Stimulated activated CD8-positive, alpha-beta memory T cell treated with anti-CD3 and anti-CD28 coated beads, Interleukin-2, amount 100 ng/mL, for 1 hour (primary cell): ENCODE measurements at regions not wholly inside any gene's neighbourhood (a gene's known extent, or its start where the extent isn't known, plus 50 kb on each side); places are given as distances from the start of the nearest gene placed in this dataset.

Experiments
- DNase-seq, 2 donors: peaks; one replicate each; pipeline ENCODE4 v3.0.0-alpha.2; 2020; ENCODE audit warnings: low read depth in 2 of 2

DNA sequence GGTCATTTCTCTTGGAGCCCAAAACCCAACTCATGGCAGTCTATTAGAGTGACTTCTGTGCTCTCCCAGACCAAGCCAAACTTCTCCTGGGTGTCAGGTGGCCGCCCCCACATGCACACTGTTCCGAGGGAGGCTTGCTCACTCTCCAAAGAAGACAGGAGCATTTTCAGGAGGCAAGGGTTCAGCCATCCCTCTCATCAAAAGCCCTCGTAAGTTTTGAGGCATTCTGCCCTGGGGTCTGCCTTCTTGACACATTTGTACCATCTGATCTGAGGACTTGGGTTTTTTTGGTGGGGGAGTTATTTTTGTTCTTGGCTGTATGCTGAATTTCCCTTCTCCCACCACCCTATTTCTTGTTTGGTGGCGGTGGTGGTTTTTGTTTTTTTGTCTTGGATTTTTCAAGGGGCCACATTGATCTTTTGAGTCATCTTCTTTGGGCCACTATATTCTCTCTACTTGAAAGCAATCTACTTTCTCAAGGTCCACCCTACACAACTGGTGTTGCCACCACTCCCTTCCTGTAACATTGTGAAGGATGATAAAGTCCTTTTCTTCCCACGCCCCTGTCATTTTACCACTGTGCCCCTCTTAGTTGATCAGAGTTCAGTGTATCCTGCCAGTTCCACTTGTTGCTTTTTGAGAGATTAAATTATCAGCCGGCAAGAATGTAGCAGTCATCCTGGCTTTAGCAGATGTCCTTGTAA lies 255.8 kb downstream of the CYP26B1 start:
- no peak for DNase-seq

DNA sequence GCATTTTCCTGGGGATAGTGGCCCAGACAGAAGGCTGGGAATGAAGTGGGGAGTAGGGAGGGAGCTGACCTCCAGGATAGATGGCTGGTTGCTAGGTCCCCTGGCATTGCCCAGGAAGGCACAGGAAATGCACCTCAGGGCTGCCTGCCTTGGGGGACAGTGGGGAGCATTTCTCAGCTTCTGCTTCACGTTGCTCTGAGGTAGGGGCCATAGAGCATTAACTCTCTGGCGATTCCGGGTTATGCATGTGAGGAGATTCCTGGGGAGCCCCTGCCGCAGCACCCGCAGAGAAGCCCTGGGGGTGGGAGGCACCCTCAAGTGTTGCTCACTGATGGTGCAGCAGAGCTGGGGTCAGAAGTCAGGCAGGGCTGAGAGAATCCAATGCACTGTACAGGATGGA lies 256.5 kb downstream of the CYP26B1 start:
- DNase-seq = no peak

DNA sequence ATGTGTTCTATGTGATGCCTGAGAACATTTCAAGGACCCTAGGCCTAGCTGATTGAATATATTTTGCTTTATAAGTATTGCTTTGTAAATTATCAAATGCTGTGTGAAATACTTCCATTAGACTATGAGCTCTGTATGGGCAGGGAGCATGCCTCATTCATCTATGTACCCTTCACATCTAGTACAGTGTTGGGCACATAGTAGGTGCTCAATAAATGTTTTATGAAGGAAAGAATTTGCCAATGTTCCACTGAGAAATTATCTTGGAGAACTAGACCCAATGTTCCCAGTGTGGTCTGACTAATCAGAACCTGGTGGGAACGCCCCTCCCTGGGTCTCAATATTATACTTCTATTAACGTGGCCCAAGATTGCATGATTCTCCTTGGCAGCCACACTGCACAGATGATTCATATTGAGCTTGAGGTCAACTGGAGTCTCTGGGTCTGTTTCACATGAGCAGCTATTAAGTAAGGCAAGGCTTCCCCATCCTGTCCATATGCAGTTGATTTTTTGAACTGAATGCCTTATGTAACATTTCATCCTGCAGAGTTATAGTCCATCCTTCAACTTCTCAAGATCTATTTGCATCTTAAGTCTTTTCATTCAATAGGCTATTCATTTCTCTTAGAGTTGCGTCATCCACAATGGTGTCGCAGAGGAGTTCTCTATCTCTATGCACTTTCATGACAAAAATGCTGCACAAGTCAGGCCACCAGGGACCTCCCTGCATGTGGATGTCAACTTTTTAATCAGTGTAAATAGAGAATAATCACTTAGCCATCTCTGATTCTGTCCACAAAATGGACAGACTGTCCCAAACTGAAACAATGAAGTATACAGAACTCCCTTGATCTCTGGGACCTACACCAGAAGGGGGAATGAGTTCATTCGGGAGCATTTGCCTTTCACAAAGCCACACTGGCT lies 257.6 kb downstream of the CYP26B1 start:
- no peak for DNase-seq

- DNase-seq = no peak
Observed at GRCh38 chr2:71888751-71889445, 258.8 kb downstream of the CYP26B1 start.

DNA sequence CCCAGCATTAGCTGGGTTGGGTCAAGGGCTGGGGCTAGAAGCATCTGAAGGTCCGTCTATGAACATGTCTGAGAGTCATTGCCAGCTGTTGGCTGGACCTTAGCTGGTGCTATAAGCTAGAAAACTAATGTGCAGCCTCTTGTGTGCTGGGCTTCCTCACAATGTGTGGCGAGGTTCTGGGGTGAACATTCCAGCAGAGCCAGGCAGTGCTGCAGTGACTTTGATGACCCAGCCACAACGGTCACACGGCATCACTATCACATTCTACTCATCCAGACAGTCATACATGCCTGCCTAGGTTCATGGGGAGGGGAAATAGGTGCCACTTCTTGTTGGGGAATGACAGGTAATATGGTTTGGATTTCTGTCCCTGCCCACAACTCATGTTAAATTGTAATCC lies 260.5 kb downstream of the CYP26B1 start:
- DNase-seq = no peak

DNA sequence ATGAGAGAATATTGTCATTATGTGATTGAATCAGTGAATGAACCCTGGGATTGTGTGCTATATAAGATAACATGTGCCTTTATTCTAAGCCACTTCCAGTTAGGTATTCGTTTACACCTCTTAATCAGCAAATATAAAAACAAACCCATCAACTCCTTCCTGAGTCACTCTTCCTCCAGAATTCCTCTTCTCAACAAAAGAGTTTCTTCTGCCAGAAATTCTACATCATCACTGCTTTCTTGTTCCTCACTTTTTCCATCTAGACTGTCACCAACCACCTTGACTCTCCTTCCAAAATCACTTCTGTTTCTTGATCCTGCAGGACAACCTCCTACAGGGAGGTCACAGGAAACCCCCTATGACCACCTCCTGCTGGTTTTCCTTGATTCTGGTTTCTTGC lies 261.4 kb downstream of the CYP26B1 start:
- no peak for DNase-seq

DNA sequence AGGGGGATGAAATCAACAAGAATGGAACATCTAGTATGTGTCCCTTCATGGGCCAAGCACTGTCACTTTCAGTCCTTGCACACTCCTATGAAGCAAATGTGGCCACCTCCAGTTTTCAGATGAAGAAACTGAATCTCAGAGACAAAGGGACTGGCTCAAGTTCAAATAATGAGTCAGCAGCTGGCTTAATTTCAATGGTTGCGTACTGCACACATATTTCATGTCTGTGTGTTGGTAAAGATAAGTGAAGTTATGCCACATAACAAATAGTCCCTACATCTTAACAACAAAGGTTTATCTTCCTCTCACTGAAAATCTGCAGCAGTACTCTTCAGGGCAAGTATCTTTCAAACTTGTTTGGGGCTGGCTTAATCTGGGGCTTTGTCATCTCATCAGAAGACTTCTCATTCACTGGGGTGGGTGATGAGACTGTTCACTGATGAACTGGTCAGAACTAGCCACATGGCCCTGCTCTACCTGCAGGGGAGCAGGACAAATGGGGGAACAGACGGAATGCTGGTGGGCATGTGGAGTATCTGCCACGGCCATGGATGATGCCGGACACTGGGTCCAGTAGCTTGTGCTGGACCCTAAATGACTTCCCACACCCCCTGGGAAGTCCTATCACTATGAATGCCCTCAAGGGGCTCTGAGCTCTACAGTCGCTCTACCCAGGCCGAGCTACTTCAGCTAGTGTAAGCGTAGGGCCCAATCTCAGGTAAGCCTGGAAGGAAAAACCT lies 263.2 kb downstream of the CYP26B1 start:
- DNase-seq = no peak

DNA sequence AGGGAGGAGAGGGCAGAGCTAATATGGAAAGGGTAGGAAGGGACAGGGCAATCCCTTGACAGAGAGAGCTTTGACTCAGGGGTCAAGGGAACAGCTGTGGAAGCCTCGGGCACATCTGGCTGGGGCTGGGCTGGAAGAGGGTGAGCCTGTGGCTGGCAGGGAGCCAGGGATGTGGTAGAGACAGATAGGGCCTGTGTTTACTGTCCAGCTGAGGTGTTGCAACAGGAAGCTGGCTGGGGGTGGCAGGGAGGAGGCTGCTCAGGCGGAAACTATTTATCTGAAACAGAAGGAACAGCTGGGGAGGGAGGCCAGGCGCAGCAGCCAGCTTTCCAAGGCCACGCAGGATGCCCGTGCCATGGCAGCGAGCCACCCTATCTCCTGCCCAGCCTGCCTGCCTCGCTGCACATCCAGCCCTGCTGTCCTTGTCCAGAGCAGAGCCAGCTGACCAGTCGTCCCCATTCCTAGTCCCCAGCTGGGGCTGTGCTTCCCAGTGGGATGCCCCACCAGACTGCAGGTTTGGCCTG lies 264.7 kb downstream of the CYP26B1 start:
- DNase-seq = no peak

GRCh38 chr2:71882236-71882946 lies 265.3 kb downstream of the CYP26B1 start:
- no peak for DNase-seq

DNA sequence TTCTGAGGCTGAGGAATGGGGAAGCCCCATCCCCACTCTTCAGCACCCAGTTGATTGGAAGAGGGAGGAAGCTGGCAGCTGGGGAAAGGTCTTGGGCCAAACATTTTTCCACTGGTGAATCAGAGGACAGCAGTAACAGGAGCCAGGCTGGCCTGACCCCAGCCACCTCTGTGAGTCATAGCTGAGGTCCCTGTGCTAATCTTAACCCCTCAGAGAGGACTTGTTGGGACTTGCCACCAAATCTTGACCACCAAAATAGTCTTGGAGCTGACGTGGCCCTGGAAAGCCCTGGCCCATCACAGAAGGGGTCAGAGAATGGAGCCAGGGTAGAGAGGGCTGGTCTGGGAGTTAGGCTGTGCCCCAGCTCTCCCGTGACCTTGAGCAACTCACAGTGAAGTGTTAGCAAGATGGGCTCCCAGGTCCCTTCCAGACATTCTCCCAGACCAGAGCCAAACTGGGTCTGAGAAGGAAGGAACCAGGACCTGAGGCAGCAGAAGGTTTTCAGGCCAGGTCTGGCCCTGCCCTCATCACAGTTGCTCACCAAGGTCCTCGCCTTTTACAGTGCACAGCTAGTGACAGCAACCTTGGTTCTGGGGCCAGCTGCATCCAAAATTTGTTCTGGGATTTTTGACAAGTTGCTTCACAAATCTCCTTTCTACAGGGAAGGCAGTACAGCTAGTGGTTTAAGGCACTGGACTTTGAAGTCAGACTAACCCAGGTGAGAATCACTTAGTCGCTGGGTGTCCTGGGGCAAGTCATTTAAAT lies 266.6 kb downstream of the CYP26B1 start:
- DNase-seq = no peak

DNA sequence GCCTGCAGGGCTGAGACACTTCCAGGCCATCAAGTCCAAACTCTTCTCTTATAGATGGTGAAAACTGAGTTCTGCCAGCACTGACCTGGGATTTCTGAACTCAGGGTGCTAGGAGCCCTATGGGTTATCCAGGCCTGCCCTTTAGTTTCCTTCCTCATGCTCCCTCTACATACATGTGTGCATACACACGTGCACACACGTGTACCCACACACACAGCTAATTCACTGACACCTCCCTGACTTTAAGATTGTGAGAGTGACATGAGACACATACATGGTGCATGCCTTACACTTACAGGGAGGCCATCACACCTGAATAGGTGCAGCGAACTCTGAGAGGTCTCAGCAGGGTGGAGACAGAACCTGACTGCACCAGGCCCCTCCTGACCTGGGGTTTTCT lies 267.4 kb downstream of the CYP26B1 start:
- DNase-seq = no peak

DNA sequence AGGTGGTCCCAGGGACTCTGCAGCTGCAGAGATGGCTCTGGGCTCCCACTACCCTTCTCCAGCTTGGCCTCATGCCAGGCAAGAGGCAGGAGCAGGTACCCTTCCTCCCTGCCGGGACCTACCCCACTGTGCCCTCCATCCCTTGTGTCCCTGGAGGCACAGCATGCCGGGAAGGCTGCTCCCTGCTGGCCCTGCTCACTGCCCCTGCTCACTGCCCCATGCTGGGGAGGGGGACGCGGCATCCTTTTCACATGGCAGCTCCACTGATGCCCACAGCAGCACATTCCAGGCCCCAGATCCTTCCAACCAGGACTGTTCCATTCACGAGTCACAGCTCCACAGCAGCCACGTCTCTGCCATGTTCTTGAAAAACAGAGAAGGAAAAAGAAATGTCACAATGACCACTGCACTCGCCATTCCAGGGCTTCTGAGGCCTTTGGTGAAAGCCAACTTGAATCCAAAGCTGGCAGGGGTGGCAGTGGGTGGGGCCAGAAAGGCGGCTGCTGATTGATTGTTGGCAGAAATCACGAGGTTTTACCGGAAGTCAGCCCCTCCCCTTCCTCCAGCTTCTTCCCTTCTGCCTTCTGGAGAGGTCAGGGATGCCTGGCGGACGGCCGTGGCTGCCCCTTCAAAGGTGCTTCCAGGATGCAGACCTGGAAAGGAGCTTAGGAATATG lies 268.0 kb downstream of the CYP26B1 start:
- no peak for DNase-seq

- no peak for DNase-seq
Observed at GRCh38 chr2:71878626-71879508, 268.8 kb downstream of the CYP26B1 start.

- no peak for DNase-seq
Observed at GRCh38 chr2:71877636-71878035, 270.0 kb downstream of the CYP26B1 start.

GRCh38 chr2:71876542-71877451 lies 270.9 kb downstream of the CYP26B1 start:
- no peak for DNase-seq

DNA sequence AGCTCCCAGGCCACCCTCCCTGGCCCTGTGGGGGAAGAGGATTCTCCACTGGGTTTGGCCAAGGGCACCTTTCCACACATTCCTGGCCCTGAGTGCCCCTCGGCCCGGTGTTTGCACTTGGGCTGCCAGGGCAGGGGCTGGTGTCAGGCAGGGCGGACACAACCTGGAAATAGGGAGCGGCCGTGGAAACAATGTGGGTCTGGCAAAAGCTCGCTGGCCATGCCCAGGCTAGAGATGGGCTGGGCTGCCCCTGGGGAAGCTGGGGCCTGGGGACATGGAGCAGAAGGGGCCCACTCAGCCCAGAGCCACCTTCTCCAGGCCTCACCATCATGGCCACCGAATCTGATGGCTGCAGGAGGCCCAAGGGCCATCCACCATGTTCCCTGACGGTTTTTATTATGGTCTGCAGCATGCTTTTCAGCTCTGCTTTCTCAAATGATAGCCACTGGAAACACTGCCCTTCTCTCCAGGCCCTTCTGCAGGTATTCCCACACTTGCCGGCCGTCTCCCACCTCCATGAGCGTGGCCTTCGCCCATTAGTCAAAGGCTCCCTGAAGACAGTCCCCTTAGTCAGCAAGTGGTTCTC lies 275.1 kb downstream of the CYP26B1 start:
- DNase-seq = no peak

DNA sequence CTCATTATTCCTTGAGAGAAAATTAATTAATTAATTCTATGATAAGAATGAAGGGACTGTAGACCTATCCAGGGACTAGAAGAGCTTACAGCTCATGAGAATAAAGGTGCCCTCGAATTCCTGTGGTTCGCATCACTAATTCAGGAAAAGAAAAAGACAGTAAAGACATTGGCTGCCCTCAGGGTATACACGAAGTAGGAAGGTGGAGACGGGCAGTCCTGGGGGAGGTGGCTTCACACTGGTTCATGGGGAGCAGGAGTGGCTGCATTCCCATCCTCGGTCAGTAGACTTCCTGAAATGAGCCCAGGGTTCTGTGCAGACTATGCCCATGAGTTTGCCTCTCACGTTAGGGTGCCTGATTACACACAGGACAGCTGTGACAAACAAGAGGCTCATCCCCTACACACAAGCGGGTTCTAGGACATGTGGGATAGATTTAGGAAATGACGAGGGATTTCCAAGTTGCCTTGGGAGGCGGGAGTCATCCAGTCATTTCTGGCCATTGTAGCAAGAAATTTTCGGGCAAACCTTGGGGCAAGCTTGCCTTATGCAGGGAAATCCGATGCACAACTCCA lies 282.2 kb downstream of the CYP26B1 start:
- no peak for DNase-seq
